GM19240 (cell line): ENCODE measurements at regions not wholly inside any gene's neighbourhood (a gene's known extent, or its start where the extent isn't known, plus 50 kb on each side); places are given as distances from the start of the nearest gene placed in this dataset.

Experiments
- DNase-seq: peaks from one replicate; pipeline ENCODE4 v3.0.0; 2011; ENCODE audit warnings: low spot score; ENCODE audit not compliant: insufficient read length

DNA sequence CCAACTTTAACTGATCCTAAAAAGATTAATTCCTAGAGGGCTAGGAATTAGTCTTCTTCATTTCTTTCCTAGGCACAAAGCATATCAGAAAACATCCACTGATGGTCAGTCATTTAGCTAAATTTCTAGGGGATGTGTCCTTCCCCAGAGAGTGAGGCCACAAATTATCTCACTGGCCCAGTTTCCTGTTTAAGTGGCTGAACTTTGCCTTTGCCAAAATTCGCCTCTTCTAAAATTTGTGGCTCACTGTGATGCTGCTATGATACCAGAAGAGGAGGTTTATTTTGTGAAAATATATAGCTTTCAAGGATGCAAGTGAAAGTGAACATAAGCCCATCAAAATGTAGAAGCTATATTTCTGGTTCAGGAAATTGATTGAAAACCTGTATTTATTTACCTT is 98.1 kb upstream of the FER start:
- DNase-seq, result no peak

- no peak for DNase-seq
These were observed 98.6 kb upstream of the FER start for GRCh38 chr5:108649106-108649505.

GRCh38 chr5:108642170-108642906 is 105.4 kb upstream of the FER start:
- DNase-seq, result peak; percentile 65

DNA sequence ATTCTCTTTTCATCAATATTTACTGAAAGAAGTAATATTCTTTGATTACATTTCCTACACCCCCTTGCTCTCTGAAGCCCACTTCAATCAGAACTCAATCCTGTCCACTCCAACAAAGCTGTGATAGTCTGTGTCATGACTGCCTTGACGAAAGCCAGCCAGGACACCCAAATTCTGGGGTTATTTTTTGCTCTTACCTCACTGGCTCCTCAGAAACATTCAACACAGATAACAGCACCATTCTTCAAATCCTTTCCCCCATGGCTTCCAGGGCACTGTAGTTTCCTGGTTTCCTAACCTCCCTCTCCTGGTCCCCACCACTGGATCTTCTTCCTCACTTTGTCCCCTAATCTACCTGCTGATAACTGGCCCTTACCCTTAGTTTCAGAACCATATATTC is 106.1 kb upstream of the FER start:
- no peak for DNase-seq

DNA sequence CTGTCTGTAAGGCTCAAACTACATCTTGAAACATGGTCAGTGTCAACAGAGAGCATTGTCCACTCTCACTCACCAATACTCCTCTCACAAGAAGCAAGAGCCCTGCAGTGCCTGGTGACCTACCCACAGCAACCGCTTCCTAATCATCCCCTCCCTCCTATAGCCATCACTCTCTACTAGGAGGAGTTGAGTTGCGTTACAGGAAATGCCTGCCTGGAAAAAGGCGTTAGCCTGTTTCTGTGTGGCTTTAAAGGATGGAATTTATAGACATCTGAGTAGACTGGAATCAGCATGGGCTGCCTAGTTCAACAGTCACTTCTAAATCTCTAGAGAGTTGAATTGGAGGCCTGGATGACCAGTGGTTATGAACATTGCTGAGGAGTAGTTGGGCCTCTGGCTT is 108.3 kb upstream of the FER start:
- DNase-seq, result no peak

GRCh38 chr5:108638021-108638420 is 109.7 kb upstream of the FER start:
- no peak for DNase-seq

DNA sequence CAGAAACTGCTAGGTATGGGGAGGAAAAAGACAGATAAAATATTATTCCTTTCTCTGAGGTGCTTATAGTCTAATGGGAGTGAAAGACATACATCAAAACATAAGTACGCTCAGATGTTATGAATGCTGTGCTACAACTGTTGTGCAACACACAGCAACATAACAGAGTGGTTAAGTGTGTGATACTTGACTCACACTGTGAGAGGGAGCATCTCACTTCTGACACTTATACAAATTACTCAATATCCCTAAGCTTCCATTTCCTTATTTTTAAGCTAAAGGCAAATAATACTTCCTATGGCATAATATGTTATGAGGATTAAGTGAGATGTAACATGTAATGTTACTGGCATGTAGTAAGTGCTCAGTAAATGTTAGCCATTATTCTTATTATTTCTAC is 110.6 kb upstream of the FER start:
- no peak for DNase-seq

DNA sequence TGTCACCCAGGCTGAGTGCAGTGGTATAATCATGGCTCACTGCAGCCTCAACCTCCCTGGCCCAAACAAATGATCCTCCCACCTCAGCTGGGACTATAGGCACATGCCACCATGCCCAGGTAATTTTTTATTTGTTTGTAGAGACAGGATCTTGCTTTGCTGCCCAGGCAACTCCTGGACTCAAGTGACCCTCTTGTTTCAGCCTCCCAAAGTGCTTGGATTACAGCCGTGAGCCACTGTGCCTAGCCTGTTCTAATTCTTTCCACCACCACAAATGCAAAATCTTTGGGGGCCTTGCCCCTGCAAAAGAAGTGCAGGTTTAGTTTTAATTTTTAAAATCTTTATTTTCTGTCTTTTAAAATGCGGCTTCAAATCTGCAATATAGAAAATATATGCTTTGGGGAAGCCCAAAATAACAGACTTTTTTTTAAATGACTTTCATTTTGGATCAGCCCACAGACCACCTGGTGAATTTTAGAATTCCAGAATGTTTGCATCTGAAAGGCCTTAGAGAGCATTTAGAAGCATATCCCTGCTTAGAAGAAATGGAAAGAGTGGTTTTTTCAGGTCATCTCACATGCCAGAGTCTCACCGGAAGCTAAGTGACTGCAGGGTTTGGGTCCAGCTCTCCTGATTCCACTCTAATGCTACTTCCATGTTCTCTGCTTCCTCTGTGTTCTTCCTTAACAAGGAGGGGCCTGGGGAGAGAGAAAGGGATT is 111.4 kb upstream of the FER start:
- DNase-seq, result no peak

DNA sequence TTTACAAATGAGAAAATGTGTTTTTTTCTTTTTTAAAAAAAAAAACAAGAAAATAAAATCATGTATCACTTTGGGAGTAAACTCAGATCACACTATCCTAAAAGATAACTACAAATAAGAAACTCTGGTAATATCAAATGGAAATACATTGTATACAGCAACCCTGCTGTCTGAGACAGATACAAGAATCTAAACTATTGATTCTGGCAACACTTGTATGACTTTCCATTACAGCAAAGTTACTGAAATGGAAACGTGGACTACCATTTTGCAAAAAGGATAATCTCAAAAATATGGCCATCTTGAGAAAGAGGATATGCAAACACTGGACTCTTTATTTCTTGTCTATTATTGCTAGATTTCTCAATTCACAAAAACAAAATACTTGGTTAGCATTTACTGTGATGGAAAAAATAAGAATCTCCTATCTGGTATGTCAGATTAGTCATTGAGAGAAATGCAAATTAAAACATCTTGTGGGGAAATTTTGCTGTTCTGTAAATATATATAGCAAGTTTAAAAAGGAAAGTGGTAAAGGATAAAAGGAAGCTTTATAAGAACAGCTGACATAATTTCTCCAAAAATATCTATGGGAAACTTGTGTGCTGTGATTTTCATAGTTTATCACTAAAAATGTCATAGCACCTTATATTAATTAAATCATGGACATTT is 112.9 kb upstream of the FER start:
- no peak for DNase-seq

- DNase-seq, result no peak
These were observed 113.6 kb upstream of the FER start for GRCh38 chr5:108634010-108634616.

- DNase-seq, result no peak
These were observed 117.7 kb upstream of the FER start for GRCh38 chr5:108629779-108630528.

- DNase-seq, result no peak
These were observed 122.0 kb upstream of the FER start for GRCh38 chr5:108625654-108626053.

GRCh38 chr5:108623826-108624225 is 123.9 kb upstream of the FER start:
- DNase-seq, result no peak

DNA sequence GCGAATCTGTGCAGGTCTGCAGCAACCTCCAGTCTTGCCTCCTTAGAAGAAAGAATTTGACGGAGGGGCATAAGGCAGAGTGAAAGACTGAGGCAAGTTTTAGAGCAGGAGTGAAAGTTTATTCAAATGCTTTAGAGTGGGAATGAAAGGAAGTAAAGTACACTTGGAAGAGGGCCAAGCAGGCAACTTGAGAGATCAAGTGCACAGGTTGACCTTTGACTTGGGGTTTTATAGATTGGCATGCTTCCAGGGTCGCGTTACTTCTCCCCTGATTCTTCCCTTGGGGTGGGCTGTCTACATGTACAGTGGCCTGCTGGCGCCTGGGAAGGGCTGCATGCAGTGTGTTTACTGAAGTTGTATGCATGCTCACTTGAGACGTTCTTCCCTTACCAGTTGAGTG is 127.2 kb upstream of the FER start:
- no peak for DNase-seq

DNA sequence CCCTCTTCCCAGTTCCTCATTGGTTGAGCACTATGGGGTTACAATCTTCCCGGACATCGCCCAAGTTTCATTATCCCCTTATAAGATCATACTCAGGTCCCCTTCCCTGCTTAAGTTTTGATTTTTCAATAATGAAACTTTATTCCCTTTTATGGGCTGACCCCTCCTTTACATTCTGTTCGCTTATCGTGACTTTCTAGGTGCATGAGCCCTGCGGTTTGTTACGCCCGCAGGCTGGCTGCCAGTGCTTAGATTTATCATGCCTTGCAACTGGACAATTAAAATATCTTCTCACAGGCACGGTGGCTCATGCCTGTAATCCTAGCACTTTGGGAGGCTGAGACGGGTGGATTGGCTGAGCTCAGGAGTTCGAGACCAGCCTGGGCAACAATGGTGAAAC is 127.9 kb upstream of the FER start:
- no peak for DNase-seq

DNA sequence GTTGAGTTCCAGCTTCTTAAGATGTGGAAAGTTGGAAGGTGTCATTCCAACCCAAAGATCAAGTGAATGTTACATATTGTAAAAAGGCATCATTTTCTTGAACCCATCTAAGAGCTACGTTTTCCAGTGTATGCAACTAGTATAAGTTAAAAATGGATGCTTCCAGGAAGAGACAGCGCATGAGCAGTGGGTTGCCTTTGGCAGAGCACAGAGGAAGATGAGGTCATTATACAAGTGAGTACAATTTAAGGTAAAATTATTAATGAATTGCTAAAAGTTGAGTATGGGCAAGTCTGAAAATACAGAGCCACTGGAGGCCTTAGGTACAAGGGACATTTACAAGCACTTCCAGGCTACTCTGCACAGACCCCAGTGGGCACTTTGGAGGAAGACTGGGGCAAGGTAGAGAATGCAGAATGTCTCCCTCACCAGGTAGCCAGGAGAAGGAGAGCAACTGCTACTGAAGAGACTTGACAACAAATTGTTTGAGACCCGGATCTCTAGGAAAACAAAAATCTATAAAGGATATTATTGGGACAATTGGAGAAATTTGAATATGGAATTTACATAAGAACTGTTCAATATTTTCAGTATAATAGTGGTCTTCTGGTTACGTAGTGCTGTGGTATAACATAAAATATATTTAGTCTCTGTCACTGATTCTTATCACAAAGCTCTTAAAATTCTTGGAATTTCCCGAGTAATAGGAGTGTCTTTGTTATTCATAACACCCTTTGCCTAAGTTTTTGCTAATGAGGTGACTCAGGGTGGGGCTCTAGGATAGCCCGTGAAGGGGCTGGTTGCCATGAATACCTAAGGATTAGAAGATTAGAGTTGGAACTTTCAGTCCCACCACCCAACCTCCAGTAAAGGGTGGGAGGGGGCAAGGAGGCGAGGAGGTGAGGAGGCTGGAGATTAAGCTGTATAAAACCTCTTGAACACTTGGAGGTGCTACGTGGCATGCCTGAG is 129.9 kb upstream of the FER start:
- DNase-seq, result no peak

- DNase-seq, result no peak
These were observed 132.5 kb upstream of the FER start for GRCh38 chr5:108615216-108615615.

GRCh38 chr5:108607421-108607820 is 140.3 kb upstream of the FER start:
- DNase-seq, result no peak

DNA sequence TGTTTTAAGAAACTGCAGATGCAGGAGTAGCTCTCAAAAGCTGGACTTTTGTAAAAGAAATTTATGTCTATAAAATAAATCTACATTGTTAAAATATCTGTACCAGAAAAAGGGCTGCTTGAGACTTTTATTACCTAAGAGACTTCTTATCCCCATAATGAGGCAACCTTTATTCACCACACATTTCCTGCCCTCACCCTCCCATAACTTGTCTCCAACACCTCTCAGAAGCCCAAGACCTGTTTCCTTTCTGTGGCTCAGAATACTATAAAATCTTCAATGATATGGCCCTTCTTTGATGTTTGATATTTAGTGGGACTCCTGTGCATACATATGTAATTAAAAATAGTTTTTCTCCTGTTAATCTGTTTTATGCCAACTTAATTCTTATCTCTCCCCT is 141.5 kb upstream of the FER start:
- no peak for DNase-seq

- no peak for DNase-seq
These were observed 144.9 kb upstream of the FER start for GRCh38 chr5:108602830-108603229.
